ENCODE measurements at regions not wholly inside any gene's neighbourhood (a gene's known extent, or its start where the extent isn't known, plus 50 kb on each side); places are given as distances from the start of the nearest gene placed in this dataset.

GRCh38 chr14:87121716-87122115 lies 871.3 kb downstream of the GALC start:
- Histone ChIP-seq H3K4me3 (no peak overlapping the region), H3K4me1 (no peaks in the 10 kb centered on the region), H3K36me3 (no peaks in the 10 kb centered on the region), H3K27ac (no peak overlapping the region), H3K9me3 (no peaks in the 10 kb centered on the region), H3K27me3 (no peaks in the 10 kb centered on the region)
- no peak for DNase-seq (ENCODE audit: low spot score in 2 of 2)
- intact Hi-C loops (cut with DNase I; ENCODE audit: low total_unique reads), result no loop called here
- TF ChIP-seq CTCF (IDR thresholded peaks at IDR 0.05), result no peak
- no peak for TF ChIP-seq POLR2A (IDR thresholded peaks at IDR 0.05)
- no peak for TF ChIP-seq POLR2AphosphoS5 (IDR thresholded peaks at IDR 0.05)

GRCh38 chr14:87115234-87115633 lies 877.7 kb downstream of the GALC start:
- intact Hi-C loops (cut with DNase I; ENCODE audit: low total_unique reads), result no loop called here
- no peaks in the 10 kb centered on the region for H3K36me3 ChIP-seq
- no peaks in the 10 kb centered on the region for H3K9me3 ChIP-seq
- H3K27ac ChIP-seq, result no peak overlapping the region
- H3K4me1 ChIP-seq, result no peaks in the 10 kb centered on the region
- TF ChIP-seq POLR2A (IDR thresholded peaks at IDR 0.05) (no peak), POLR2AphosphoS5 (IDR thresholded peaks at IDR 0.05) (no peak), CTCF (IDR thresholded peaks at IDR 0.05) (no peak)
- DNase-seq (ENCODE audit: low spot score in 2 of 2), result no peak
- no peaks in the 10 kb centered on the region for H3K27me3 ChIP-seq
- no peak overlapping the region for H3K4me3 ChIP-seq

GRCh38 chr14:87113286-87113685 lies 879.7 kb downstream of the GALC start:
- Histone ChIP-seq H3K4me3 (no peak overlapping the region), H3K4me1 (no peaks in the 10 kb centered on the region), H3K36me3 (no peaks in the 10 kb centered on the region), H3K27ac (no peak overlapping the region), H3K27me3 (no peaks in the 10 kb centered on the region), H3K9me3 (no peaks in the 10 kb centered on the region)
- DNase-seq (ENCODE audit: low spot score in 2 of 2), result no peak
- TF ChIP-seq CTCF (IDR thresholded peaks at IDR 0.05) (no peak), POLR2AphosphoS5 (IDR thresholded peaks at IDR 0.05) (no peak), POLR2A (IDR thresholded peaks at IDR 0.05) (no peak)
- intact Hi-C loops (cut with DNase I; ENCODE audit: low total_unique reads), result no loop called here

- Histone ChIP-seq H3K27me3 (no peaks in the 10 kb centered on the region), H3K27ac (no peak overlapping the region), H3K9me3 (no peaks in the 10 kb centered on the region), H3K4me3 (no peak overlapping the region), H3K4me1 (no peaks in the 10 kb centered on the region), H3K36me3 (no peaks in the 10 kb centered on the region)
- DNase-seq (ENCODE audit: low spot score in 2 of 2), result no peak
- intact Hi-C loops (cut with DNase I; ENCODE audit: low total_unique reads), result no loop called here
- TF ChIP-seq POLR2AphosphoS5 (IDR thresholded peaks at IDR 0.05) (no peak), POLR2A (IDR thresholded peaks at IDR 0.05) (no peak), CTCF (IDR thresholded peaks at IDR 0.05) (no peak)
These were observed 881.2 kb downstream of the GALC start for GRCh38 chr14:87111741-87112140.

- intact Hi-C loops (cut with DNase I; ENCODE audit: low total_unique reads), result no loop called here
- TF ChIP-seq POLR2AphosphoS5 (IDR thresholded peaks at IDR 0.05) (no peak), POLR2A (IDR thresholded peaks at IDR 0.05) (no peak), CTCF (IDR thresholded peaks at IDR 0.05) (no peak)
- no peak overlapping the region for H3K4me3 ChIP-seq
- H3K4me1 ChIP-seq, result no peaks in the 10 kb centered on the region
- DNase-seq (ENCODE audit: low spot score in 2 of 2), result no peak
- no peaks in the 10 kb centered on the region for H3K27me3 ChIP-seq
- H3K27ac ChIP-seq, result no peak overlapping the region
- no peaks in the 10 kb centered on the region for H3K9me3 ChIP-seq
- H3K36me3 ChIP-seq, result no peaks in the 10 kb centered on the region
These were observed 881.9 kb downstream of the GALC start for GRCh38 chr14:87111126-87111525.

Data from breast epithelium (tissue), 4 donors.